HAP-1 (cell line): ENCODE measurements at regions not wholly inside any gene's neighbourhood (a gene's known extent, or its start where the extent isn't known, plus 50 kb on each side); places are given as distances from the start of the nearest gene placed in this dataset.
A peak's percentile ranks its signal among the peaks of the same experiment; 100 is the strongest.
"Not testable (repeated sequence)": the region's sequence is repeated elsewhere in the genome, so short reads cannot be mapped to it uniquely, and the experiment has no call there.

ENCODE experiments used
- DNase-seq, 2 experiments: peaks; one replicate each; pipeline ENCODE4 v3.0.0-alpha.2; 2016 to 2020; ENCODE audit warnings: low spot score in 2 of 2
- H3K27me3 ChIP-seq: fragments of 250-450 bp; sonication (Bioruptor Pico); 2 replicates; pipeline ENCODE4 v1.5.1; 2020; ENCODE audit warnings: low read depth, mild to moderate bottlenecking, moderate library complexity
- H3K36me3 ChIP-seq: fragments of 250-450 bp; sonication (Bioruptor Pico); replicated peaks from 2 replicates; pipeline ENCODE4 v1.5.1; 2020; ENCODE audit warnings: mild to moderate bottlenecking
- H3K4me1 ChIP-seq: fragments of 250-450 bp; sonication (Bioruptor Pico); 2 replicates; pipeline ENCODE4 v1.5.1; 2020; ENCODE audit warnings: mild to moderate bottlenecking
- H3K4me3 ChIP-seq: fragments of 250-450 bp; sonication (Bioruptor Pico); 2 replicates; pipeline ENCODE4 v1.5.1; 2020; ENCODE audit warnings: mild to moderate bottlenecking, moderate library complexity
- H3K9me3 ChIP-seq: fragments of 250-450 bp; sonication (Bioruptor Pico); 2 replicates; pipeline ENCODE4 v1.5.1; 2020; ENCODE audit warnings: mild to moderate bottlenecking, moderate library complexity
- in situ Hi-C: fragments of 300-500 bp; cut with MboI; formaldehyde crosslinking; loops from 3 replicates; pipeline ENCODE4 v1.14.3; 2020; ENCODE audit warnings: low sequenced_read_pairs, inconsistent platforms, mixed read lengths

DNA sequence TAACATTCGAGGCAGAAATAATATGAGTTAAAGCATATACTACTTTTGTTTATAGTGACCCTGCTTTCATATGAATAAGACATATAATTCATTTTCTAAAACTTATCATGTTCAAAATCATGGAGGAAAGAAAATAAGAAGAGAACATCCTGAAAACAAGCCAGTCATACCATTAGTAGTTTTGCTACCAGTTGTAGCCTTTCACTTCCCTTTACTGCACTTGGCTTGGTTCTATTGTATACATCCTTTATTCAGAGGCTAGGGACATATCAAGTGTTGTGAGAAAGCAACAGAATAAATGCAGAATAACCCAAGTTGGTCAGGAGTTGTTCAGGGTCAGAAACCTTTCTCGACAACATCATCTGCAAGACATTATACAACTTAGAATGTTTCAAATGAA, 598.7 kb downstream of the SOX5 start:
- Histone ChIP-seq H3K36me3 (no peaks in the 10 kb centered on the region), H3K9me3 (no peaks in the 10 kb centered on the region), H3K4me3 (no peak overlapping the region), H3K4me1 (peaks cover 11% of the 10 kb centered on the region; the same call in 1 of the 2 replicates), H3K27me3 (no peaks in the 10 kb centered on the region)
- DNase-seq = no peak
- in situ Hi-C loops = no loop called here

DNA sequence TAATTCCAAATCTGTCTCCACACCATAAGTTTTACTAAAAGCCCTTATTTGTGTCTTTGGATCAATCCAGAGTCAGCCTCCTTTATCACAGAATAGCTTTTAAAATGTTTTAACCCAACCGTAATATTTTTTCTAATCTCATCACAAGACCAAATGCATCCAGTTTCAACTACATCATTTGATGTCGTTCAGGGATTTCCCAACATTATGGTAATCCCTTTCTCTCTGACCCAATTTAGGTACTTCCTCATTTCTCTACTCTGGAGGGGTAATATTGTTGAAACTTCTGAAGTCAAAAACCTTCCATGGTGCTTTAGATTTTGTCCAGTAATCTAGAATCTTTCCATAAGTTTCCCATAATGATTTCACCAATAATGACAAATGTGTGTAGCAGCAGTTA, 596.8 kb downstream of the SOX5 start:
- Histone ChIP-seq H3K4me3 (no peak overlapping the region), H3K9me3 (no peaks in the 10 kb centered on the region)

DNA sequence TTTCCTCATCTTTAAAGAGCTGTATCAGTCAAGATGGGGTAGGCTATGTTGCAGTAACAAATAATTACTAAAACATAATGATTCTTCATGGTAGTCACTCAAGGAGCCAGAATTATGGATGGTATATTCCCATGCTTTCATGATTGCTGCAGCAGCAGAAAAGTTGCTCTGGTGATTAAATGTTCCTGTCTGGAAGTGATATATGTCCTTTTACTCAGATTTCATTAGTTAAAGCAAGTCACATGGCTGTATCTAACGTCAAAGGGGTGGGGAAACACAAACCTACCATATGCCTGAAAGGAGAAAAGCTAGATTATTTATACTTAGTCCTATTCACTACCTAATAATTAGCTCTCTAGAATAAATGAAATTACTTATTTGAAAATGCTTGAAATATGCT, 594.7 kb downstream of the SOX5 start:
- H3K27me3 ChIP-seq = no peaks in the 10 kb centered on the region
- H3K4me3 ChIP-seq = no peak overlapping the region
- in situ Hi-C loops = no loop called here
- H3K4me1 ChIP-seq = no peaks in the 10 kb centered on the region
- no peaks in the 10 kb centered on the region for H3K36me3 ChIP-seq
- DNase-seq = no peak
- no peaks in the 10 kb centered on the region for H3K9me3 ChIP-seq

More for the DNA sequence above, 596.8 kb downstream of the SOX5 start:
- no peaks in the 10 kb centered on the region for H3K36me3 ChIP-seq
- H3K4me1 ChIP-seq = peaks cover 11% of the 10 kb centered on the region; the same call in 1 of the 2 replicates
- DNase-seq = no peak
- H3K27me3 ChIP-seq = no peaks in the 10 kb centered on the region
- in situ Hi-C loops = no loop called here

DNA sequence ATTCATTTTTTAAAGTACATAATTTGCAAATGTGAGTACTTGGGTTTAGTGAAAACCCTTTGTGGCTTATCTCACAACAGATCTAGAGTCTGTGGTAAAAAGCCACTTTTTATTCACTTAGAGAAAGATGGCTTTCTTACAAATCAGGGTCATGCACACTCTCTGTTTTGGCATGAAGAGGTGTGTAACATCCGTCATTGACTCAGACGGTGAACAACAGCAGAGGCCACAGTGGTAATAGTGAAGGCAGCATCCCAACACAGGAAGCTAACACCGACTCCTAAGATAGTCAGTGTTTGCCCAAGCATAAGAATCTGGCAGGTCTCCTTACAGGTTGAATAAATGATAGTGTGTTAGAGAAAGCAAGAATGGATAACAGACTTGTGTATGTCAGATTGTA, 593.0 kb downstream of the SOX5 start:
- in situ Hi-C loops = no loop called here
- no peaks in the 10 kb centered on the region for H3K36me3 ChIP-seq
- no peak overlapping the region for H3K4me3 ChIP-seq
- no peak for DNase-seq
- no peaks in the 10 kb centered on the region for H3K27me3 ChIP-seq
- H3K4me1 ChIP-seq = no peaks in the 10 kb centered on the region
- H3K9me3 ChIP-seq = no peaks in the 10 kb centered on the region

DNA sequence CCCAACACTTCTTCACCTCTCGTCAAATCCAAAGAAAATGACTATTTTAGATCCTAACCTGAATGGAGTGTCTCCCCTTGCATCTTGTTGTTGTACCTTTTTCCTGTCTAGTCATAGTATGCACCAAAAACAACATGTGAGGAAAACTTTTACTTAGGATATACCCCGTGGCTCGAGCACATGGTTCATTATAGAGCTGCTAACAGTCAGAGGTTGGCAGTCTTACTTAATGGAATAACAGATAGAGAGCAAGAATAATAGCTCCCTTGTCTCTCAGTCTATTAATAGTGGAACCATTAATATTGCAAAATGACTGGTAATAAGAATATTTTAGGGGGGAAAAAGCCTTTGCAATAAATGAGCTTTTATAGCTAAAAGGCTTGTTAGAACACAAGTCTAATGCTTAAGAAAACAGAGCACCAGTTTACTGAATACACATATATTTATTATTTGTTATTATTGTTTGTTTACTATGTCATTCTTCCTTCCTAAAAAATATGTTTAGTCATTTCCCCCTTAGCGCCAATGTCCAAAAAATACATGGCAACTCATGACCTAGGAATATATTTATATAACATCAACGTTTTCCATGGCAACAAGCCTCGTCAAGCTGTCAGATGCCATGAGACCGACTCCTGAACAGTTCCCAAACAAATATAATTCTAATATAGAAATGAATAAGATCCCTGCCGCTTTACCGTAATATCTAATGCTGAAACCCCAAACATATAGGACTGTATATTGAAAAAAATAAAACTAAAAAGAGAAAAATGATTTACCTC, 592.4 kb downstream of the SOX5 start:
- no peaks in the 10 kb centered on the region for H3K27me3 ChIP-seq
- in situ Hi-C loops = no loop called here
- no peaks in the 10 kb centered on the region for H3K36me3 ChIP-seq
- no peaks in the 10 kb centered on the region for H3K9me3 ChIP-seq
- no peak overlapping the region for H3K4me3 ChIP-seq
- H3K4me1 ChIP-seq = no peaks in the 10 kb centered on the region
- no peak for DNase-seq

DNA sequence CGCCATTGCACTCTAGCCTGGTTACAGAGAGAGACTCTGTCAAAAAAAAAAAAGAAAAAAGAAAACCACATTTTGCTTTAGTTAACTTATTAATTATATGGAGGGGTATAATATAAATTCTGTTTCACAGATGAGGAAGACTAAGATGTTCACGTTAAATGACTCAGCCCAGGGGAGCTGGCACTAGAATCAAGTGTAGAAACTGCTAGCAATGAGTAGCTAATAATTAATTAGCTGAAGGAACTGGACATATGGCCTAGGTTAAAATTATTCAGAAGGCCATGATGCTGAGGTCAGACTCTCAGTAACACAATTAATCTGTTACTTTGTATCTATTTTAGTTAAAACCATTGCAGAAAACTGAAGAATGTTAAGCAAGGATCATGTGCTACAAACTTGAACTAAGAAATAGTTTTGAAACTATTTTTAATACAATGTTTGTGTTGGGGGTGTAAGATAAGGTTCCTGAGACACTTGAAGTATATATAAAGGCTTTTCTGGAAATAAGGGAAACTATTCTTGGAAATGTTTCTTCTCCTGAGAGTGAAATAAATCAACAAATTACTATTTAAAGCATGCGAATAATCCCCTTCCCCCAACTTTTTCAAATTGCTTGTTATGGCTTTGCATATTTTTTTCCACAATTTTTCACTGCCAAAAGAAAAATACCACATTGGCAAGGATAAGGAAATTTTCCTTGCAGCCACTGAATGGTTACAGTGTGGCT, 589.3 kb downstream of the SOX5 start:
- no peak for DNase-seq
- H3K9me3 ChIP-seq = no peaks in the 10 kb centered on the region

DNA sequence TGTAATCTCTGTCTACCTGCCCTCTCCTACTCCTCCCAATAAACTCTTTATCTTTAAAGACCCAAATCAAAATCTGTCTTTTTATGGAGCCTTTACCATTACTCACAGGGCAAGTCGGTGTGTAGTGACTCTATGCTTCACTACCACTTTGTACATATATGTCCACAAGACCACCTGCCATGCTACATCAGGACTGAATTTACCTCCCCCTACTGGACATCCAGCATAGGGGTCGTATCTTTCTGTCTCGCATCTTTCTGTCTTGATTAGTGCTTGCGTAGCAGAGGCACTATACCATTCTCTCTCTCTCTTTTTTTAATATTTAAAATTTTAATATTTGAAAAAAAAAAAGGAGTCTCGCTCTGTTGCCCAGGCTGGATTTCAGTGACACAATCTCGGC, 587.5 kb downstream of the SOX5 start:
- DNase-seq = no peak

More for the DNA sequence above, 589.3 kb downstream of the SOX5 start:
- Histone ChIP-seq H3K27me3 (no peaks in the 10 kb centered on the region), H3K36me3 (no peaks in the 10 kb centered on the region), H3K4me3 (no peak overlapping the region), H3K4me1 (no peaks in the 10 kb centered on the region)
- in situ Hi-C loops = no loop called here

DNA sequence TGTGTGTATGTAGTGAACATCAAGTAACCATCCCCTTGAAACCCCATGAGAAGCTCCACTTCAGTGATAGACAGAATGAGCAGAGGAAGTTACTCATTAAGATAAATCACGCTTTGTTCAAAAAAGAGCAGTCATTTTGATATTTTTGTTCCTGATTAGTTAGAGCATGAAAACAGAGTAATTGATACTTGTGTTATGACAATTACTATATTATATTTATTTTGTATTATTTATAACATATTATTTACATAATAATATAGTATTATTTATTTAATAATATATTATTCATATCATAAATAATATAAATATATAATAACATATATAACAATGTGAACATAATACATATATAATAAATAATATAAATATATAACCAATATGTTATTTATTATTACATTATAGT, 580.9 kb downstream of the SOX5 start:
- Histone ChIP-seq H3K27me3 (no peaks in the 10 kb centered on the region), H3K4me3 (no peak overlapping the region), H3K4me1 (no peaks in the 10 kb centered on the region), H3K36me3 (no peaks in the 10 kb centered on the region), H3K9me3 (no peaks in the 10 kb centered on the region)
- no peak for DNase-seq
- in situ Hi-C loops = no loop called here

More for the DNA sequence above, 587.5 kb downstream of the SOX5 start:
- Histone ChIP-seq H3K4me1 (no peaks in the 10 kb centered on the region), H3K9me3 (no peaks in the 10 kb centered on the region), H3K27me3 (no peaks in the 10 kb centered on the region), H3K4me3 (no peak overlapping the region), H3K36me3 (no peaks in the 10 kb centered on the region)
- in situ Hi-C loops = no loop called here

DNA sequence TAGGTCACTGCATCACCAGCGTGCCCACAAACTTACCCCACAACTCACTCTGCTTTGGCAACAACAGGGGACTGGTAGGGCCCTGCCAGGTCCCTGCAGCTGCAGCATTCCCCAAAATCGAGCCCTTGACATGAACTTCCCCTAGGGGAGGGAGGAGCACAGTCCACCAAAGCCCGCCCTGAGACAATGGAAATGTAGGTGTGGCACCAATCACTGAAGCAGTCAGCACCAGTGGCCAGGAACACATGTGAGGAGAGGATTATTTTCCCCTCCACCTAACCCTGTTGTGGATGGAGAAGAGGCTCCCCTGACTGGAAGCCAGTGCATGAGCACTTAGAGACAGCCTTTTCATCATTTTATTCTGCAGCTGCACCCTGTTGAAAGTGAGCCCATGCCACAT, 573.8 kb downstream of the SOX5 start:
- no peak overlapping the region for H3K4me3 ChIP-seq
- DNase-seq = no peak
- H3K36me3 ChIP-seq = no peaks in the 10 kb centered on the region
- in situ Hi-C loops = no loop called here
- no peaks in the 10 kb centered on the region for H3K4me1 ChIP-seq
- no peaks in the 10 kb centered on the region for H3K27me3 ChIP-seq
- no peaks in the 10 kb centered on the region for H3K9me3 ChIP-seq

DNA sequence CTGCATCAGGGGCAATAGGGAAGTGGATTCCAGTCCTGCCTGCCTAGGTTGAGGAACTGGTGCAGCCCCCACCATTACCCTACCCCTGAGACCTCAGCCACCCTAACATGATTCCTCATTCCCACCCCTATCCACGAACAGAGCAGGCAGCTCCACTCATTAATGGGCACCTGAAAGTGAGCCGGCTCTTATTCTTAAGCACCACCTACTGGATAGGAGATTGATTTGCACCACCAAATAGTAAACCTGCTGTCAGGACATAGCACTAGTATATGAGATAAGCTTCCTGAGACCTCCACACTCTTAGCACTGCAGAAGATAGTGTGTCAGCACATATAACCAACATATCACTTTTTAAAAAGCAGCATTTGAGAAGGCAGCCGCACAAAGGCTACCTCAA, 573.2 kb downstream of the SOX5 start:
- DNase-seq = peak in 1 of 2 experiments; percentile 14

DNA sequence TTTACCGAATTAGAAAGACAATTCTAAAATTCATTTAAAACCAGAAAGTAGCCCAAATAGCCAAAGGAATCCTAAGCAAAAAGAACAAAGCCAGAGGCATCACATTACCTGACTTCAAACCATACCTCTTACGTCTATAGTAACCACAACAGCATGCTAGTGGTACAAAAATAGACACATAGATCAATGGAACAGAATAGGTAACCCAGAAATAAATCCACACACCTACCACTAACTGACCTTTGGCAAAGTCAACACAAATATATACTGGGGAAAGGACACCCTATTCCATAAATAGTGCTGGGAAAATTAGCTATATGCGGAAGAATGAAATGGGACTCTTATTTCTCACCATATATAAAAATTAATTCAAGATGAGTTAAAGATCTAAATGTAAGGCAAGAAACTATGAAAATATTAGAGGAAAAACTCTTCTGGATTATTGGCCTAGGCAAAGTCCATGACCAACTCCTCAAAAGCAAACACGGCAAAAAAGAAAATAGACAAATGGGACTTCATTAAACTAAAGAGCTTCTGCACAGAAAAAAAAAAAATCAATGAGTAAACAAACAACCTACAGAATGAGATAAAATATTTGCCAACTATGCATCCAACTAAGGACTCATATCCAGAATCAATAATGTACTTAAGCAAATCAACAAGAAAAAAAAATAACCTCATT, 568.9 kb downstream of the SOX5 start:
- no peak for DNase-seq
- no peaks in the 10 kb centered on the region for H3K27me3 ChIP-seq
- in situ Hi-C loops = no loop called here
- no peak overlapping the region for H3K4me3 ChIP-seq
- H3K36me3 ChIP-seq = no peaks in the 10 kb centered on the region
- no peaks in the 10 kb centered on the region for H3K9me3 ChIP-seq
- H3K4me1 ChIP-seq = no peaks in the 10 kb centered on the region

More for the DNA sequence above, 573.2 kb downstream of the SOX5 start:
- Histone ChIP-seq H3K4me1 (no peaks in the 10 kb centered on the region), H3K9me3 (no peaks in the 10 kb centered on the region), H3K4me3 (no peak overlapping the region), H3K27me3 (no peaks in the 10 kb centered on the region), H3K36me3 (no peaks in the 10 kb centered on the region)
- in situ Hi-C loops = no loop called here

DNA sequence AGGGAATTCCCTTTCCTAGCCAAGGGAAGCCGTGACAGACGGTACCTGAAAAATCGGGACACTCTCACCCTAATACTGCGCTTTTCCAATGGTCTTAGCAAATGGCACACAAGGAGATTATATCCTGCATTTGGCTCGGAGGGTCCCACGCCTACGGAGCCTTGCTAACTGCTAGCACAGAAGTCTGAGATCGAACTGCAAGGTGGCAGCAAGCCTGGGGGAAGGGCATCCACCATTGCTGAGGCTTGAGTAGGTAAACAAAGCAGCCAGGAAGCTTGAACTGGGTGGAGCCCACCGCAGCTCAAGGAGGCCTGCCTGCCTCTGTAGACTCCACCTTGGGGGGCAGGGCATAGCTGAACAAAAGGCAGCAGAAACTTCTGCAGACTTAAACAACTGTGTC, 560.6 kb downstream of the SOX5 start:
- H3K9me3 ChIP-seq, in situ Hi-C loops, H3K4me3 ChIP-seq, DNase-seq, H3K36me3 ChIP-seq, H3K4me1 ChIP-seq, H3K27me3 ChIP-seq: not testable (repeated sequence)

DNA sequence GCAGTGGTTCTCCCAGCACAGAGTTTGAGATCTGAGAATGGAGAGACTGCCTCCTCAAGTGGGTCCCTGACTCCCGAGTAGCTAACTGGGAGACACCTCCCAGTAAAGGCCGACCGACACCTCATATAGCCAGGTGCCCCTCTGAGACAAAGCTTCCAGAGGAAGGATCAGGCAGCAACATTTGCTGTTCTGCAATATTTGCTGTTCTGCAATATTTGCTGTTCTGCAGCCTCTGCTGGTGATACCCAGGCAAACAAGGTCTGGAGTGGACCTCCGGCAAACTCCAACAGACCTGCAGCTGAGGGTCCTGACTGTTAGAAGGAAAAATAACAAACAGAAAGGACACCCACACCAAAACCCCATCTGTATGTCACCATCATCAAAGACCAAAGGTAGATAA, 560.2 kb downstream of the SOX5 start:
- H3K27me3 ChIP-seq, in situ Hi-C loops, H3K4me3 ChIP-seq, H3K36me3 ChIP-seq, DNase-seq, H3K9me3 ChIP-seq, H3K4me1 ChIP-seq: not testable (repeated sequence)

DNA sequence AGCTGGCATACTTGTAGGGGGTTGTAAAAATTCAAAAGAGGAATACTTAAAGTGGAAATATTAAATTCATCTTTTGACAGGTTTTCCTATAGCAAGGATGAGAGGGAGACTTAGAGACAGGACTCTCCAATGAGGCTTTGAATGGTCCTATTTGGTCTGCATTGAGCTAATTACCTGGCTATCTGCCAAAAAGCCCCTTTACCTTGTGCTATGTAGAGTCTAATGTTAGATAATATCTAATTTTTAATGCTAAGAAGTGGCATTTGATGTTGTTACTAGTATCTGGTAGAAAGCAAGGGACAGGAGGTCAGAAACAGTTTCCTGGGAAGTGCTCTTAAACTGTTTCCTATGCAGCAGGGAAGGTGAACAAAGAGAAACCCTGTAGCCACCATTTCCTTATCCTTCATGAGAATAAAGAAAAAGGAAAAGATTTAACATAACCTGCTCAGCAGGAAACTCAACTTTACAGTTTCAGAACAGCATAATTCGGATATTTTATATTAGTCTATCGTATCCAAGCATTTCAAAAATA, 550.0 kb downstream of the SOX5 start:
- DNase-seq = no peak
- Histone ChIP-seq H3K4me1 (no peaks in the 10 kb centered on the region; the same call in 1 of the 2 replicates), H3K27me3 (no peaks in the 10 kb centered on the region), H3K9me3 (no peaks in the 10 kb centered on the region), H3K4me3 (no peak overlapping the region), H3K36me3 (no peaks in the 10 kb centered on the region)
- in situ Hi-C loops = no loop called here
